DOHH2 (cell line): ENCODE measurements at regions not wholly inside any gene's neighbourhood (a gene's known extent, or its start where the extent isn't known, plus 50 kb on each side); places are given as distances from the start of the nearest gene placed in this dataset.

Experiments used
- H3F3A ChIP-seq: fragments of 200-600 bp; sonication (generic), shearing (Covaris generic); 2 replicates; pipeline ENCODE4 v1.6.0; 2016; ENCODE audit warnings: antibody characterized with exemption, mild to moderate bottlenecking; ENCODE audit not compliant: control insufficient read depth, insufficient read depth
- H3K27ac ChIP-seq: fragments of 200-600 bp; sonication (generic); 2 replicates; pipeline ENCODE4 v1.5.1; 2014; ENCODE audit warnings: low read depth, mild to moderate bottlenecking, low read length, moderate library complexity
- H3K27me3 ChIP-seq: fragments of 200-600 bp; sonication (generic); 2 replicates; pipeline ENCODE4 v1.6.1; 2014; ENCODE audit warnings: mild to moderate bottlenecking, low read length, mixed read lengths; ENCODE audit not compliant: control insufficient read depth
- H3K36me3 ChIP-seq: fragments of 200-600 bp; sonication (generic); 2 replicates; pipeline ENCODE4 v1.6.1; 2014; ENCODE audit warnings: mild to moderate bottlenecking, low read length, moderate library complexity, mixed read lengths; ENCODE audit not compliant: control insufficient read depth
- H3K4me1 ChIP-seq: fragments of 200-600 bp; sonication (generic); 2 replicates; pipeline ENCODE4 v1.6.1; 2014; ENCODE audit warnings: mild to moderate bottlenecking, low read length, mixed read lengths; ENCODE audit not compliant: control insufficient read depth
- H3K4me2 ChIP-seq: fragments of 200-600 bp; sonication (generic); 2 replicates; pipeline ENCODE4 v1.6.0; 2014; ENCODE audit warnings: mild to moderate bottlenecking, low read length, moderate library complexity
- H3K4me3 ChIP-seq: fragments of 200-600 bp; sonication (generic); 2 replicates; pipeline ENCODE4 v1.5.1; 2014; ENCODE audit warnings: mild to moderate bottlenecking, low read length, mixed read lengths
- H3K79me2 ChIP-seq: fragments of 200-600 bp; sonication (generic); 2 replicates; pipeline ENCODE4 v1.6.1; 2014; ENCODE audit warnings: mild to moderate bottlenecking, low read length, mixed read lengths; ENCODE audit not compliant: control insufficient read depth
- H3K9me2 ChIP-seq: fragments of 200-600 bp; sonication (generic); replicated peaks from 2 replicates; pipeline ENCODE4 v1.6.1; 2014; ENCODE audit warnings: mild to moderate bottlenecking, low read length, mixed read lengths; ENCODE audit not compliant: control insufficient read depth
- H3K9me3 ChIP-seq: fragments of 200-600 bp; sonication (generic); 2 replicates; pipeline ENCODE4 v1.6.1; 2014; ENCODE audit warnings: antibody characterized with exemption, low read length, mixed read lengths; ENCODE audit not compliant: control insufficient read depth, insufficient read depth
- H4K20me1 ChIP-seq: fragments of 200-600 bp; sonication (generic); 2 replicates; pipeline ENCODE4 v1.6.0; 2014; ENCODE audit warnings: low read depth, mild to moderate bottlenecking, antibody characterized with exemption, low read length, moderate library complexity; ENCODE audit not compliant: control insufficient read depth, insufficient read depth
- EZH2phosphoT487 ChIP-seq: fragments of 200-600 bp; sonication (generic); IDR thresholded peaks from 2 replicates; pipeline ENCODE4 v1.6.1; 2017; ENCODE audit warnings: borderline replicate concordance, mild to moderate bottlenecking, antibody characterized with exemption, low read length, moderate library complexity, mixed read lengths
- TF ChIP-seq, protein P1 (sequence below): fragments of 200-600 bp; sonication (generic); IDR thresholded peaks from one replicate; pipeline ENCODE4 v1.5.1; 2014; ENCODE audit warnings: antibody characterized with exemption, mild to moderate bottlenecking, low read depth, low read length; ENCODE audit not compliant: poor library complexity, severe bottlenecking

DNA sequence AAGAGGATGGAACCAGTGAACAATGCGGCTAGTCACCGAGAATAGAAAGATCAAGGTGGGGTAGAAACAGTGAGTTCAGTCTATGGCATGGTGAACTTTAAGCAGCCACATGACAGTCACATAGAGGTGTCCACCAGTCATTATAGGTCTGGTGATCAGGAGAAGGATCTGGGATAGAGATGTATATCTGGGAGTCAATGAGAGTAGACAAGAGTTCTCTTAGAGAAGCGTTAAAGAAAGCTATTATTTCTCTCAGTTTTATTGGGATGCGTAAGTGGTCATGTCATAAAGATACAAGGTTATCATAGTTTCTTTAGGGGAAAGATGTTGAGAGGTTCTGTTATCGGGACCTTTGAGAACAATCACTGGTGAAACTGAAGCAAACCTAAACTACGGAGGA is 136.1 kb upstream of the SLC38A2 start:
- no peaks in the 10 kb centered on the region for H3K79me2 ChIP-seq
- H3K36me3 ChIP-seq: no peaks in the 10 kb centered on the region
- H3K4me1 ChIP-seq: no peaks in the 10 kb centered on the region
- TF ChIP-seq EZH2phosphoT487: no peak
- TF ChIP-seq, protein P1, sequence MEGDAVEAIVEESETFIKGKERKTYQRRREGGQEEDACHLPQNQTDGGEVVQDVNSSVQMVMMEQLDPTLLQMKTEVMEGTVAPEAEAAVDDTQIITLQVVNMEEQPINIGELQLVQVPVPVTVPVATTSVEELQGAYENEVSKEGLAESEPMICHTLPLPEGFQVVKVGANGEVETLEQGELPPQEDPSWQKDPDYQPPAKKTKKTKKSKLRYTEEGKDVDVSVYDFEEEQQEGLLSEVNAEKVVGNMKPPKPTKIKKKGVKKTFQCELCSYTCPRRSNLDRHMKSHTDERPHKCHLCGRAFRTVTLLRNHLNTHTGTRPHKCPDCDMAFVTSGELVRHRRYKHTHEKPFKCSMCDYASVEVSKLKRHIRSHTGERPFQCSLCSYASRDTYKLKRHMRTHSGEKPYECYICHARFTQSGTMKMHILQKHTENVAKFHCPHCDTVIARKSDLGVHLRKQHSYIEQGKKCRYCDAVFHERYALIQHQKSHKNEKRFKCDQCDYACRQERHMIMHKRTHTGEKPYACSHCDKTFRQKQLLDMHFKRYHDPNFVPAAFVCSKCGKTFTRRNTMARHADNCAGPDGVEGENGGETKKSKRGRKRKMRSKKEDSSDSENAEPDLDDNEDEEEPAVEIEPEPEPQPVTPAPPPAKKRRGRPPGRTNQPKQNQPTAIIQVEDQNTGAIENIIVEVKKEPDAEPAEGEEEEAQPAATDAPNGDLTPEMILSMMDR: no peak
- no peaks in the 10 kb centered on the region for H3K27me3 ChIP-seq
- H3K9me3 ChIP-seq: no peaks in the 10 kb centered on the region
- no peak overlapping the region for H3K27ac ChIP-seq
- no peak overlapping the region for H3K4me3 ChIP-seq
- H4K20me1 ChIP-seq: no peaks in the 10 kb centered on the region
- H3K9me2 ChIP-seq: no peaks in the 10 kb centered on the region
- H3F3A ChIP-seq: no peaks in the 10 kb centered on the region
- no peak overlapping the region for H3K4me2 ChIP-seq

DNA sequence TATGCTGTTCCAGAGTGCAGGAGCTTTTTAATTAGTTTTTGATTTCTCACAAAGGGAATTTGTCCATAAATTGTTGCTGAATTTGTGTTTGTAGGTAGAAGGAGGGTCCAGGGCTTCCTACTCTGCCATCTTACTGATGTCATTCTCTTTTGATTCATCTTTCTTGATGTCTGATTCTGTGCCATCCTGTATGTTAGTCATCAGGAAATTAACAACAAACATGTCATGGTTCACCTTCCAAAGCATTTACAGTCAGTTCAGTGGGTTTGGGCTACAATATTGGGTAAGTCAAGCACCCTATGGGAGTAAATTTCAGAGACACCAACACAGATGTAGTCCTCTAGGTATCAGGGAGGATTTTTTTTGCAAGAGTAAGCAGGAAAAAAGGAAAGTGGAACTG is 135.2 kb upstream of the SLC38A2 start:
- Histone ChIP-seq H3K36me3 (no peaks in the 10 kb centered on the region), H3K9me2 (no peaks in the 10 kb centered on the region), H3K27me3 (no peaks in the 10 kb centered on the region), H3F3A (no peaks in the 10 kb centered on the region), H3K79me2 (no peaks in the 10 kb centered on the region), H3K27ac (no peak overlapping the region), H4K20me1 (no peaks in the 10 kb centered on the region), H3K4me1 (no peaks in the 10 kb centered on the region), H3K9me3 (no peaks in the 10 kb centered on the region), H3K4me2 (no peak overlapping the region), H3K4me3 (no peak overlapping the region)
- TF ChIP-seq EZH2phosphoT487: no peak
- TF ChIP-seq, protein P1: no peak

DNA sequence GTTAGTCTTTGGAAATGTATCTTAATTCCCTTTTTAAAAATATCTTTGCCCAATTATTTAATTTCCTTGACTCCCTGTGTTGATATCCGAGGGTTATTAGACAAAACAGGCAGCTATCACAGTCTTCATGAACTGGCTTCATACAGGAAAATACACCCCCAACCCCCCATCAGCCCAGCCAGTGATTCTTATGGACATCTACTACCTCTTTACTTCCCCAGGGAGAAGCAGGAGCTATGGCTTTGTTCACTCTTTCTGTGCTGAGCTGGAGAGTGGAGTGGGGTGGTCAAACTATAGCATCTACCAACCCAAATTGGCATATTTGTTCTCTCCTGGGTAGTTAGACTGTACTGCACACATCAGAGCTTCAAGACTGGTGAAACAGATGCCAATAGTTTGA is 134.4 kb upstream of the SLC38A2 start:
- H3K36me3 ChIP-seq: no peaks in the 10 kb centered on the region
- no peaks in the 10 kb centered on the region for H3F3A ChIP-seq
- H3K4me2 ChIP-seq: no peak overlapping the region
- H4K20me1 ChIP-seq: no peaks in the 10 kb centered on the region
- H3K9me3 ChIP-seq: no peaks in the 10 kb centered on the region
- H3K4me3 ChIP-seq: no peak overlapping the region
- H3K4me1 ChIP-seq: no peaks in the 10 kb centered on the region
- H3K27me3 ChIP-seq: no peaks in the 10 kb centered on the region
- H3K9me2 ChIP-seq: no peaks in the 10 kb centered on the region
- TF ChIP-seq EZH2phosphoT487: no peak
- TF ChIP-seq, protein P1: no peak
- no peaks in the 10 kb centered on the region for H3K79me2 ChIP-seq
- H3K27ac ChIP-seq: no peak overlapping the region

DNA sequence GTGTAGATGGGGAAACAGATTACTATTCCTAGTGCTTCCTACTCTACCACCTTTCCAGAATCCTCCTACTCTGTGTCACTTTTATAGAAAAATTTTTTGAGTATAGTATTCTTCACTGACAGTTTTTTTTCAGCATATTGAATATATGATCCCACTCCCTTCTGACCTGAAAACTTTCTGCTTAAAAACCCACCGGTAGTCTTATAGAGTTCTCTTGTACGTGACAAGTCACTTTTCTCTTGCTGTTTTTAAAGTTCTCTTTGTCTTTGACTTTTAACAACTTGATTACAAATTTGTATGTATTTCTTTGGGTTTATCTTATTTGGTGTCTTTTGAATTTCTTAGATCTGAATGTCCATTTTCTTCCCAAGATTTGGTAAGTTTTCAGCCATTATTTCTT is 133.6 kb upstream of the SLC38A2 start:
- Histone ChIP-seq H3K9me3 (0 out of 2 replicates have a peak, but pooled peaks cover 3% of the 10 kb centered on the region), H4K20me1 (no peaks in the 10 kb centered on the region), H3K36me3 (no peaks in the 10 kb centered on the region), H3F3A (no peaks in the 10 kb centered on the region), H3K27me3 (no peaks in the 10 kb centered on the region), H3K4me3 (no peak overlapping the region), H3K9me2 (no peaks in the 10 kb centered on the region), H3K27ac (no peak overlapping the region), H3K4me2 (no peak overlapping the region), H3K4me1 (no peaks in the 10 kb centered on the region), H3K79me2 (no peaks in the 10 kb centered on the region)
- TF ChIP-seq EZH2phosphoT487: no peak
- TF ChIP-seq, protein P1: no peak
